WTC11 (cell line): ENCODE measurements at regions not wholly inside any gene's neighbourhood (a gene's known extent, or its start where the extent isn't known, plus 50 kb on each side); places are given as distances from the start of the nearest gene placed in this dataset.

Source experiments
- ATAC-seq: fragments of 200-7000 bp; cut with Tn5 transposase; 2 replicates; pipeline ENCODE4 v1.10.0; 2021; ENCODE audit warnings: mild to moderate bottlenecking, moderate library complexity
- CTCF ChIA-PET: fragments of 300-600 bp; sonication (Branson Sonifier 250); formaldehyde crosslinking; loops from one replicate; lab custom pipeline; 2021; ENCODE audit warnings: antibody characterized with exemption; lab: Charles Lee
- POLR2A ChIA-PET: fragments of 350-600 bp; sonication (Branson Sonifier 250); formaldehyde crosslinking; loops from one replicate; lab custom pipeline; 2021; ENCODE audit warnings: antibody characterized with exemption; lab: Charles Lee
- DNase-seq: peaks from one replicate; pipeline ENCODE4 v3.0.0; 2021; ENCODE audit warnings: low spot score
- H3K27ac Mint-ChIP-seq: 2 replicates; pipeline ENCODE4 v1.8.0; 2021; ENCODE audit warnings: mixed read lengths
- H3K27me3 Mint-ChIP-seq: 2 replicates; pipeline ENCODE4 v1.8.0; 2021; ENCODE audit warnings: low read depth, mild to moderate bottlenecking, moderate library complexity, mixed read lengths
- H3K36me3 Mint-ChIP-seq: 2 replicates; pipeline ENCODE4 v1.8.0; 2021; ENCODE audit warnings: mixed read lengths
- H3K4me1 Mint-ChIP-seq: 2 replicates; pipeline ENCODE4 v1.8.0; 2022; ENCODE audit warnings: mixed read lengths
- H3K4me3 Mint-ChIP-seq: 2 replicates; pipeline ENCODE4 v1.8.0; 2021; ENCODE audit warnings: mild to moderate bottlenecking, moderate library complexity, mixed read lengths
- H3K9me3 Mint-ChIP-seq: 2 replicates; pipeline ENCODE4 v1.8.0; 2021; ENCODE audit warnings: mixed read lengths
- AFF4 ChIP-seq: sonication (generic); formaldehyde crosslinking; IDR thresholded peaks from 2 replicates; pipeline ENCODE4 v1.8.1; 2023; ENCODE audit warnings: mild to moderate bottlenecking, missing genetic modification reagents, borderline replicate concordance
- CBFB ChIP-seq: sonication (generic); formaldehyde crosslinking; IDR thresholded peaks from 2 replicates; pipeline ENCODE4 v1.8.1; 2022; ENCODE audit warnings: mild to moderate bottlenecking, low read depth, missing genetic modification reagents
- CDX4 ChIP-seq: fragments of 250-450 bp; sonication (Bioruptor Pico); IDR thresholded peaks from 2 replicates; pipeline ENCODE4 v1.9.0; 2021; ENCODE audit warnings: moderate library complexity, mild to moderate bottlenecking, inconsistent platforms, borderline replicate concordance
- E2F5 ChIP-seq: sonication (generic); formaldehyde crosslinking; IDR thresholded peaks from 2 replicates; pipeline ENCODE4 v1.8.1; 2022; ENCODE audit warnings: mild to moderate bottlenecking, moderate library complexity, missing genetic modification reagents
- ETV6 ChIP-seq: sonication (generic); formaldehyde crosslinking; IDR thresholded peaks from 2 replicates; pipeline ENCODE4 v1.8.1; 2022; ENCODE audit warnings: mild to moderate bottlenecking, missing genetic modification reagents
- FOXP1 ChIP-seq: sonication (generic); formaldehyde crosslinking; IDR thresholded peaks from 2 replicates; pipeline ENCODE4 v1.8.0; 2022; ENCODE audit warnings: missing genetic modification reagents, mild to moderate bottlenecking, moderate library complexity, borderline replicate concordance
- GABPB1 ChIP-seq: sonication (generic); formaldehyde crosslinking; IDR thresholded peaks from 2 replicates; pipeline ENCODE4 v1.8.1; 2023; ENCODE audit warnings: mild to moderate bottlenecking, missing genetic modification reagents
- HMGA2 ChIP-seq: fragments of 250-450 bp; sonication (Bioruptor Pico); IDR thresholded peaks from 2 replicates; pipeline ENCODE4 v1.4.0; 2021; ENCODE audit warnings: mild to moderate bottlenecking, moderate library complexity
- JUN ChIP-seq: sonication (generic); formaldehyde crosslinking; IDR thresholded peaks from 2 replicates; pipeline ENCODE4 v1.8.0; 2023; ENCODE audit warnings: mild to moderate bottlenecking, missing genetic modification reagents
- NFE2L1 ChIP-seq: sonication (generic); formaldehyde crosslinking; IDR thresholded peaks from 2 replicates; pipeline ENCODE4 v1.8.1; 2023; ENCODE audit warnings: missing genetic modification reagents
- NFYB ChIP-seq: sonication (generic); formaldehyde crosslinking; conservative IDR thresholded peaks from 2 replicates; pipeline ENCODE4 v1.8.0; 2022; ENCODE audit warnings: low read depth, missing genetic modification reagents
- RELA ChIP-seq: sonication (generic); formaldehyde crosslinking; IDR thresholded peaks from 2 replicates; pipeline ENCODE4 v1.8.1; 2022; ENCODE audit warnings: missing genetic modification reagents, mild to moderate bottlenecking, borderline replicate concordance
- RORB ChIP-seq: fragments of 250-450 bp; sonication (Bioruptor Pico); IDR thresholded peaks from 2 replicates; pipeline ENCODE4 v1.9.0; 2021; ENCODE audit warnings: mild to moderate bottlenecking
- SMAD3 ChIP-seq: sonication (generic); formaldehyde crosslinking; IDR thresholded peaks from 2 replicates; pipeline ENCODE4 v1.8.0; 2022; ENCODE audit warnings: missing genetic modification reagents, mild to moderate bottlenecking, borderline replicate concordance
- SOX15 ChIP-seq: fragments of 250-450 bp; sonication (Bioruptor Pico); IDR thresholded peaks from 2 replicates; pipeline ENCODE4 v1.9.0; 2021; ENCODE audit warnings: mild to moderate bottlenecking
- TP53 ChIP-seq: sonication (generic); formaldehyde crosslinking; IDR thresholded peaks from 2 replicates; pipeline ENCODE4 v1.8.1; 2023; ENCODE audit warnings: mild to moderate bottlenecking, missing genetic modification reagents
- ZNF396 ChIP-seq: fragments of 250-450 bp; sonication (Bioruptor Pico); IDR thresholded peaks from 2 replicates; pipeline ENCODE4 v1.8.0; 2021; ENCODE audit warnings: mild to moderate bottlenecking, moderate library complexity, borderline replicate concordance
- ZSCAN18 ChIP-seq: fragments of 250-450 bp; sonication (Bioruptor Pico); IDR thresholded peaks from 2 replicates; pipeline ENCODE4 v2.1.2; 2022; ENCODE audit warnings: mild to moderate bottlenecking, moderate library complexity
- TF ChIP-seq, protein P1 (sequence below): sonication (generic); formaldehyde crosslinking; IDR thresholded peaks from 2 replicates; pipeline ENCODE4 v1.8.1; 2023; ENCODE audit warnings: mild to moderate bottlenecking, missing genetic modification reagents, moderate library complexity
- TF ChIP-seq, protein P2 (sequence below): sonication (generic); formaldehyde crosslinking; IDR thresholded peaks from 2 replicates; pipeline ENCODE4 v1.8.1; 2023; ENCODE audit warnings: mild to moderate bottlenecking, moderate library complexity, missing genetic modification reagents
- TF ChIP-seq, protein P3 (sequence below): sonication (generic); formaldehyde crosslinking; conservative IDR thresholded peaks from 2 replicates; pipeline ENCODE4 v1.8.1; 2022; ENCODE audit warnings: mild to moderate bottlenecking, missing genetic modification reagents

- TF ChIP-seq NFE2L1 (CRISPR knock-in tag) (no peak), AFF4 (no peak), GABPB1 (CRISPR knock-in tag) (no peak), ETV6 (CRISPR knock-in tag) (no peak), SOX15 (CRISPR knock-in tag) (no peak), JUN (CRISPR knock-in tag) (no peak), CBFB (CRISPR knock-in tag) (no peak), ZNF396 (no peak), SMAD3 (CRISPR knock-in tag) (no peak)
- TF ChIP-seq, protein P1, sequence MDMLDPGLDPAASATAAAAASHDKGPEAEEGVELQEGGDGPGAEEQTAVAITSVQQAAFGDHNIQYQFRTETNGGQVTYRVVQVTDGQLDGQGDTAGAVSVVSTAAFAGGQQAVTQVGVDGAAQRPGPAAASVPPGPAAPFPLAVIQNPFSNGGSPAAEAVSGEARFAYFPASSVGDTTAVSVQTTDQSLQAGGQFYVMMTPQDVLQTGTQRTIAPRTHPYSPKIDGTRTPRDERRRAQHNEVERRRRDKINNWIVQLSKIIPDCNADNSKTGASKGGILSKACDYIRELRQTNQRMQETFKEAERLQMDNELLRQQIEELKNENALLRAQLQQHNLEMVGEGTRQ (CRISPR knock-in tag) = no peak
- TF ChIP-seq, protein P2, sequence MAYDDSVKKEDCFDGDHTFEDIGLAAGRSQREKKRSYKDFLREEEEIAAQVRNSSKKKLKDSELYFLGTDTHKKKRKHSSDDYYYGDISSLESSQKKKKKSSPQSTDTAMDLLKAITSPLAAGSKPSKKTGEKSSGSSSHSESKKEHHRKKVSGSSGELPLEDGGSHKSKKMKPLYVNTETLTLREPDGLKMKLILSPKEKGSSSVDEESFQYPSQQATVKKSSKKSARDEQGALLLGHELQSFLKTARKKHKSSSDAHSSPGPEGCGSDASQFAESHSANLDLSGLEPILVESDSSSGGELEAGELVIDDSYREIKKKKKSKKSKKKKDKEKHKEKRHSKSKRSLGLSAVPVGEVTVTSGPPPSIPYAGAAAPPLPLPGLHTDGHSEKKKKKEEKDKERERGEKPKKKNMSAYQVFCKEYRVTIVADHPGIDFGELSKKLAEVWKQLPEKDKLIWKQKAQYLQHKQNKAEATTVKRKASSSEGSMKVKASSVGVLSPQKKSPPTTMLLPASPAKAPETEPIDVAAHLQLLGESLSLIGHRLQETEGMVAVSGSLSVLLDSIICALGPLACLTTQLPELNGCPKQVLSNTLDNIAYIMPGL (CRISPR knock-in tag) = no peak
- POLR2A ChIA-PET = no interaction called here
- peak; percentile 41; the same call in 1 of the 2 replicates for ATAC-seq
- no peaks in the 10 kb centered on the region for H3K36me3 Mint-ChIP-seq
- peaks cover 6% of the 10 kb centered on the region for H3K9me3 Mint-ChIP-seq
- H3K4me3 Mint-ChIP-seq = no peak overlapping the region
- CTCF ChIA-PET = interaction anchor here (1.7 kb wide), 1 partner anchor 188 kb away, joined by 4 read pairs; no protein-coding TSS in a partner anchor
- H3K4me1 Mint-ChIP-seq = no peaks in the 10 kb centered on the region
- no peak overlapping the region for H3K27ac Mint-ChIP-seq
- H3K27me3 Mint-ChIP-seq = no peaks in the 10 kb centered on the region
- DNase-seq = no peak
These were observed 798.7 kb downstream of the IPMK start for GRCh38 chr10:57468894-57469432.

DNA sequence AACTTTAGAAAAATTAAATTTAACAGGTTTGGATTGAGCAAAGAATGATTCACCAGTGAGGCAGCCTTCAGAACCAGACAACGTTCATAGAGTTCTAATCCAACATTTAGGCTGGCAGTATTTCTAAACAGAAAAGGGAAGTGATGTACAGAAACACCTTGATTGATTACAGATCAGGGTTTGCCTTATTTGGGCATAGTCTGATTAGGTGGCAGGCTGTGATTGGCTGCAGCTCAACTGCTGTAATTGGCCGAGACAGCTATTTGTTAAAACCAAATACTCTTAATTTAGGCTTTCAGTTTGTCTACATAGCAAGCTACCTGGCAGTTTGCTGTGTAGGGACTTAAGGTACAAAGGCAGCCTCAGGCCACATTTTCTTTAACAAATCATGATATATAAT, 802.5 kb downstream of the IPMK start:
- TF ChIP-seq NFYB (no peak), TP53 (CRISPR knock-in tag) (no peak), JUN (CRISPR knock-in tag) (no peak), CDX4 (CRISPR knock-in tag) (no peak)
- no peaks in the 10 kb centered on the region for H3K27me3 Mint-ChIP-seq
- POLR2A ChIA-PET = no interaction called here
- no peak for DNase-seq
- no peak for ATAC-seq
- H3K27ac Mint-ChIP-seq = no peak overlapping the region
- no peaks in the 10 kb centered on the region for H3K4me1 Mint-ChIP-seq
- H3K4me3 Mint-ChIP-seq = no peak overlapping the region
- H3K36me3 Mint-ChIP-seq = no peaks in the 10 kb centered on the region
- peaks cover 6% of the 10 kb centered on the region for H3K9me3 Mint-ChIP-seq
- CTCF ChIA-PET = no interaction called here

DNA sequence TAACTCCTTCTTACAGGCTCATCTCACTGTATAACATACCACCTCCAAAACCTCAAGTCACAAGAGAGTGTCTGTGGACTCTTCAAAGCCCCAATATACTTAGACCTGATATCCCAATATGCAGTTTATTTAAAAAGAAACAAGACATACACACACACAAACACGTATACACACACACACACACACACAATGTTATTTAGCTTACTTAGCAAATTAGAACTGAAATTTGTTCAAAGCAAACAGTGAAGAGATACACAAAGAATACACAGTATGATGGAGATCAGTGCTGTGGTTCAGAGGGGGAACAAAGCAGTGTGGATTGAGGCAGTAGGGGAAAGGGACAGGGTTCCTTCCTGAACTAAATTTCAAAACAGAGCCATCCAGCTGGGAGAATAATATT, 807.2 kb downstream of the IPMK start:
- Mint-ChIP-seq H3K27me3 (no peaks in the 10 kb centered on the region), H3K9me3 (no peaks in the 10 kb centered on the region), H3K4me3 (no peak overlapping the region), H3K27ac (no peak overlapping the region), H3K4me1 (peaks cover 8% of the 10 kb centered on the region), H3K36me3 (no peaks in the 10 kb centered on the region)
- ATAC-seq (no peak), DNase-seq (no peak)
- POLR2A ChIA-PET = no interaction called here
- CTCF ChIA-PET = no interaction called here
- no peak for TF ChIP-seq RELA (CRISPR knock-in tag)
- no peak for TF ChIP-seq RORB (CRISPR knock-in tag)
- TF ChIP-seq HMGA2 (CRISPR knock-in tag) = no peak
- TF ChIP-seq ZSCAN18 (CRISPR knock-in tag) = no peak
- no peak for TF ChIP-seq E2F5 (CRISPR knock-in tag)
- TF ChIP-seq CBFB (CRISPR knock-in tag) = no peak
- TF ChIP-seq, protein P3, sequence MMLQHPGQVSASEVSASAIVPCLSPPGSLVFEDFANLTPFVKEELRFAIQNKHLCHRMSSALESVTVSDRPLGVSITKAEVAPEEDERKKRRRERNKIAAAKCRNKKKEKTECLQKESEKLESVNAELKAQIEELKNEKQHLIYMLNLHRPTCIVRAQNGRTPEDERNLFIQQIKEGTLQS = no peak
- TF ChIP-seq, protein P1 (CRISPR knock-in tag) = no peak
- no peak for TF ChIP-seq FOXP1 (CRISPR knock-in tag)
- TF ChIP-seq GABPB1 (CRISPR knock-in tag) = no peak
